ENCODE measurements at regions not wholly inside any gene's neighbourhood (a gene's known extent, or its start where the extent isn't known, plus 50 kb on each side); places are given as distances from the start of the nearest gene placed in this dataset.
A peak's percentile ranks its signal among the peaks of the same experiment; 100 is the strongest.

- Mint-ChIP-seq H3K9me3 (peaks cover 4% of the 10 kb centered on the region), H3K27me3 (no peaks in the 10 kb centered on the region), H3K27ac (no peak overlapping the region), H3K36me3 (no peaks in the 10 kb centered on the region), H3K4me3 (no peak overlapping the region), H3K4me1 (no peaks in the 10 kb centered on the region)
- CTCF ChIA-PET: no interaction called here
- no peak for DNase-seq
These were observed 79.3 kb upstream of the ADCY1 start for GRCh38 chr7:45494885-45495284.

DNA sequence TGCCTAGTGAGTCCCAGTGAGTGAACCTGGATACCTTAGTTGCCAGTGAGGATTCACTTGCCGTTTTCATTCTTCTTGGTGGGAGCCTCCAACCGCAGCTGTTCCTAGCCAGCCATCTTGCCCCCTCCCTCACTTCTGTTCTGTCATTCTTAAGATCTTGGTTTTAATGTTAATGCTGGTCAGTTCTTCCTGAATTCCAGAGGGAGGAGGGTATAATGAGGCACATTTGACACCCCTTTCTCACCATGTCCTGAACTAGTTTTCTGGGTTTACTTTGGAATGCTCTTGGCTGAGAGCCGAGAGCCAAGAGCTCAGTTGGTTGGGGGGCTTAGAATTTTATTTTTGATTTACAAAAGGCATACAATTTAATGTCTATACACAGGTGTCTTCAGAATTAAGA is 78.5 kb upstream of the ADCY1 start:
- H3K9me3 Mint-ChIP-seq: peaks cover 4% of the 10 kb centered on the region
- H3K4me1 Mint-ChIP-seq: no peaks in the 10 kb centered on the region
- DNase-seq: no peak
- H3K27me3 Mint-ChIP-seq: no peaks in the 10 kb centered on the region
- H3K36me3 Mint-ChIP-seq: no peaks in the 10 kb centered on the region
- CTCF ChIA-PET: no interaction called here
- H3K27ac Mint-ChIP-seq: no peak overlapping the region
- no peak overlapping the region for H3K4me3 Mint-ChIP-seq

- peaks cover 5% of the 10 kb centered on the region for H3K9me3 Mint-ChIP-seq
- H3K4me3 Mint-ChIP-seq: no peak overlapping the region
- no peak for DNase-seq
- no peak overlapping the region for H3K27ac Mint-ChIP-seq
- H3K36me3 Mint-ChIP-seq: no peaks in the 10 kb centered on the region
- CTCF ChIA-PET: no interaction called here
- no peaks in the 10 kb centered on the region for H3K4me1 Mint-ChIP-seq
- H3K27me3 Mint-ChIP-seq: no peaks in the 10 kb centered on the region
These were observed 73.9 kb upstream of the ADCY1 start for GRCh38 chr7:45500257-45500656.

- no peak for DNase-seq
- CTCF ChIA-PET: no interaction called here
- Mint-ChIP-seq H3K27ac (no peak overlapping the region), H3K4me1 (no peaks in the 10 kb centered on the region), H3K27me3 (no peaks in the 10 kb centered on the region), H3K4me3 (no peak overlapping the region), H3K9me3 (peaks cover 18% of the 10 kb centered on the region), H3K36me3 (no peaks in the 10 kb centered on the region)
These were observed 72.4 kb upstream of the ADCY1 start for GRCh38 chr7:45501791-45502190.

DNA sequence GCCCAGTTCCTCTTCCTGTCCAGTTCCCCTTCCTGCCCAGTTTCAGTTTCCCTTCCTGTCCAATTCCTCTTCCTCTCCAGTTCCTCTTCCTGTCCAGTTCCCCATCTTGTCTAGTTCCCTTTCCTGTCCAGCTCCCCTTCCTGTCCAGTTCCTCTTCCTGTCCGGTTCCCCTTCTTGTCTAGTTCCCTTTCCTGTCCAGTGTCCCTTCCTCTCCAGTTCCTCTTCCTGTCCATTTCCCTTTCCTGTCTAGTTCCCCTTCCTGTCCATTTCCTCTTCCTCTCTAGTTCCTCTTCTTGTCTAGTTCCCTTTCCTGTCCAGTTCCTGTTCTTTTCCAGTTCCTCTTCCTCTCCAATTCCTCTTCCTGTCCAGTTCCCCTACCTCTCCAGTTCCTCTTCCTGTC is 68.1 kb upstream of the ADCY1 start:
- CTCF ChIA-PET: no interaction called here
- H3K9me3 Mint-ChIP-seq: peaks cover 25% of the 10 kb centered on the region
- H3K4me3 Mint-ChIP-seq: no peak overlapping the region
- no peaks in the 10 kb centered on the region for H3K4me1 Mint-ChIP-seq
- no peaks in the 10 kb centered on the region for H3K36me3 Mint-ChIP-seq
- H3K27me3 Mint-ChIP-seq: no peaks in the 10 kb centered on the region
- H3K27ac Mint-ChIP-seq: peak overlapping the region; percentile 77
- no peak for DNase-seq

GRCh38 chr7:45509222-45509621 is 64.9 kb upstream of the ADCY1 start:
- CTCF ChIA-PET: no interaction called here
- no peaks in the 10 kb centered on the region for H3K36me3 Mint-ChIP-seq
- H3K27me3 Mint-ChIP-seq: no peaks in the 10 kb centered on the region
- peaks cover 24% of the 10 kb centered on the region for H3K9me3 Mint-ChIP-seq
- no peak overlapping the region for H3K4me3 Mint-ChIP-seq
- no peak for DNase-seq
- no peak overlapping the region for H3K27ac Mint-ChIP-seq
- H3K4me1 Mint-ChIP-seq: no peaks in the 10 kb centered on the region

DNA sequence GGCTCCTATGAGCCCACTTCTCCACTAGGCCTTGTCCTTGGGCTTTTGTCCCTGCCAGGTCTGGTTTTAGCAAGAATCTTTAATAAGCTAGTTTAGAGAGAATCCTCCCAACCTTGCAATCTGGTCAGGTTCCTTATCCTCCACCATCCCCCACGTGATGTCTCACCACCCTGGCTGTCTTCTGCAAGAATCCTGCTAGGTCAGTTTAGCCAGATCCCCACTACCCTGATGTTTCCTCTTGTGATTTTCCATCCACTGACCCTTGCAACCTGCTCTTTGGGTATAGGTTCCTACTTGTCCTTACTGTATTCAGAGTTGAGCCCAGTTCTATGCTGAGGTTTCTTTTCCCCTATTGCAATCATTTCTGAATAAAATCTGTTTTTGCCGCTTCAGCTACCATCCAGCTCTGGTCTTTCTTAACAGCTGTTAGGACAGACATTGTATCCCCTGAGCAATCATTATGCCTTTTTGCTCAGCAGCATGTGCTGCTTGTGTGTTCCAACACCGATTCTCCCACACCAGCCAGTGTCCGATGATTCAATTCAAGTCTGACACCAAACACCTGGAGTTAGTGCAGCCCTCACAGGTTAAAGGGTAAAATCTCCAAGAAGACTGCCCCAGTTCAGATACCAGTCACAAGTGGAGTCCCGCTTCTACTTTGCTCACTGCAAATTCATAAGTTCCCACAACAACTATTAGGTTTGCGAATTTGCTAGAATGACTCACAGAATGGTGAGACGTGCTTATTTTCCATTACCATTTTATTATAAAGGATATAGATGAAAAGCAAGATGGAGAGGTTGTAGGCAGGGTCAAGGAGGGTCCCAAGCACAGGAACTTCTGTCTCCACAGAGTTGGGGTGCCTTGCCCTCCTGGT is 62.2 kb upstream of the ADCY1 start:
- Mint-ChIP-seq H3K36me3 (no peaks in the 10 kb centered on the region), H3K9me3 (peaks cover 7% of the 10 kb centered on the region), H3K4me3 (no peak overlapping the region), H3K4me1 (no peaks in the 10 kb centered on the region), H3K27me3 (no peaks in the 10 kb centered on the region), H3K27ac (no peak overlapping the region)
- no peak for DNase-seq
- CTCF ChIA-PET: no interaction called here

GRCh38 chr7:45514944-45515343 is 59.2 kb upstream of the ADCY1 start:
- no peaks in the 10 kb centered on the region for H3K36me3 Mint-ChIP-seq
- no peak overlapping the region for H3K4me3 Mint-ChIP-seq
- no peaks in the 10 kb centered on the region for H3K4me1 Mint-ChIP-seq
- CTCF ChIA-PET: no interaction called here
- H3K27me3 Mint-ChIP-seq: peaks cover 4% of the 10 kb centered on the region
- no peak for DNase-seq
- H3K9me3 Mint-ChIP-seq: peaks cover 8% of the 10 kb centered on the region
- no peak overlapping the region for H3K27ac Mint-ChIP-seq

DNA sequence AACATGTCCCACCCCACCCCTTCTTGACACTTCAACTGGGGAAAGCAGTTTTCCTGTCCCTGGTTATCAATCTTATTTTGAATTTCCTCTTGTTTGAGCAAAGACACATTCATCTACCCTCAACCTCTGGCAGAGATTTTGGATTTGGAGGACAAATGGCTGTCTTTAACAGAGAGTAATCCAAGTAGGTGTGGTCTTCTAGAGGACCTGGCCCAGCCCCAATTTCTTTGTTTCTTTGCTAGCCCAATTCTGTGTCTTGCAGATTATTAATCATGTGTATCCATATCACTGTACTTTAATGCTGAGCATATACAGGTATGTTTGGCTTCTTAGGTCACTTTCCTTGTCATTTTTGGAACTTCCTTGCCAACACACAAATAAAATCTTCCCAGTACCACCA is 58.8 kb upstream of the ADCY1 start:
- Mint-ChIP-seq H3K4me1 (no peaks in the 10 kb centered on the region), H3K27me3 (peaks cover 4% of the 10 kb centered on the region), H3K36me3 (no peaks in the 10 kb centered on the region), H3K27ac (no peak overlapping the region), H3K9me3 (peaks cover 8% of the 10 kb centered on the region), H3K4me3 (no peak overlapping the region)
- no peak for DNase-seq
- CTCF ChIA-PET: no interaction called here
